Gastroesophageal sphincter (tissue), 4 donors: ENCODE measurements at regions not wholly inside any gene's neighbourhood (a gene's known extent, or its start where the extent isn't known, plus 50 kb on each side); places are given as distances from the start of the nearest gene placed in this dataset.
"Not testable (repeated sequence)": the region's sequence is repeated elsewhere in the genome, so short reads cannot be mapped to it uniquely, and the experiment has no call there.

Experiments
- ATAC-seq: fragments of 150-250 bp; one replicate; pipeline ENCODE4 v1.9.1; 2016; ENCODE audit warnings: mild to moderate bottlenecking, moderate library complexity
- H3K27ac ChIP-seq, 4 donors: fragments of 200-600 bp; sonication (generic) in 3 of 4; 1 replicate in 3 of 4; 2 replicates in 1 of 4; pipeline ENCODE4 v1.5.1; 2016 to 2019
- H3K27me3 ChIP-seq: fragments of 200-600 bp; sonication (generic); one replicate; pipeline ENCODE4 v1.5.1; 2019
- H3K36me3 ChIP-seq, 2 donors: fragments of 200-600 bp; sonication (generic); one replicate each; pipeline ENCODE4 v1.5.1; 2019; ENCODE audit warnings: control low read depth in 1 of 2
- H3K4me1 ChIP-seq, 3 donors: fragments of 200-600 bp; sonication (generic); 1 replicate in 2 of 3; 2 replicates in 1 of 3; pipeline ENCODE4 v1.5.1; 2016 to 2019; ENCODE audit warnings: control low read depth in 2 of 3
- H3K4me3 ChIP-seq, 2 donors: fragments of 200-600 bp; sonication (generic); one replicate each; pipeline ENCODE4 v1.5.1; 2019; ENCODE audit warnings: mild to moderate bottlenecking in 1 of 2, moderate library complexity in 1 of 2
- H3K9me3 ChIP-seq, 3 donors: fragments of 200-600 bp; sonication (generic); one replicate each; pipeline ENCODE4 v1.5.1; 2017 to 2019; ENCODE audit warnings: control low read depth in 2 of 3
- WGBS, 2 donors: methylation state at CpG; one replicate each; pipeline ENCODE4 v1.1.5; 2018; ENCODE audit warnings: low coverage in 1 of 2; 5-methylcytosine and 5-hydroxymethylcytosine counted together

DNA sequence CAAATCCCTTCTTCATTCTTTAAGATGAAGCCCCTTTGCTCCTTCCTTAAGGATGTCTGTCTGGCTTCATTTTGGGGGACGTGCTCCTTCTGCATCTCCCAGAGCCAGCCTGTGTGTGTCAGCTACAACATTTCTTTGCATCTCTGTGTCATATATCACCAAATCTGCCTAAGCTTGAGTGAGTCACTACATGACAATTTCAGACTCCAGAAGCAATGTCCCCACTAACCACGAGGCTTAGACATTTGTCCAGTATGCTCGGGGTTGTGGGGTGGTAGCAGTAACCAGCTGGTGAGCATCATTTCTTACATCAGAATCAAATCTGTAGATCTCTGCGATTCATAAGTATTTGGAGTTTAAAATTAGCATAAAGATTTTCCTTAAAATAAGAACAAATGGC, 54.1 kb upstream of the USP14 start:
- H3K9me3 ChIP-seq, H3K27me3 ChIP-seq, ATAC-seq, H3K27ac ChIP-seq, H3K36me3 ChIP-seq, H3K4me3 ChIP-seq, H3K4me1 ChIP-seq: not testable (repeated sequence)
- 66 to 84% methylated on average over 3 to 4 of the region's 4 CpGs for WGBS, 2 donors

DNA sequence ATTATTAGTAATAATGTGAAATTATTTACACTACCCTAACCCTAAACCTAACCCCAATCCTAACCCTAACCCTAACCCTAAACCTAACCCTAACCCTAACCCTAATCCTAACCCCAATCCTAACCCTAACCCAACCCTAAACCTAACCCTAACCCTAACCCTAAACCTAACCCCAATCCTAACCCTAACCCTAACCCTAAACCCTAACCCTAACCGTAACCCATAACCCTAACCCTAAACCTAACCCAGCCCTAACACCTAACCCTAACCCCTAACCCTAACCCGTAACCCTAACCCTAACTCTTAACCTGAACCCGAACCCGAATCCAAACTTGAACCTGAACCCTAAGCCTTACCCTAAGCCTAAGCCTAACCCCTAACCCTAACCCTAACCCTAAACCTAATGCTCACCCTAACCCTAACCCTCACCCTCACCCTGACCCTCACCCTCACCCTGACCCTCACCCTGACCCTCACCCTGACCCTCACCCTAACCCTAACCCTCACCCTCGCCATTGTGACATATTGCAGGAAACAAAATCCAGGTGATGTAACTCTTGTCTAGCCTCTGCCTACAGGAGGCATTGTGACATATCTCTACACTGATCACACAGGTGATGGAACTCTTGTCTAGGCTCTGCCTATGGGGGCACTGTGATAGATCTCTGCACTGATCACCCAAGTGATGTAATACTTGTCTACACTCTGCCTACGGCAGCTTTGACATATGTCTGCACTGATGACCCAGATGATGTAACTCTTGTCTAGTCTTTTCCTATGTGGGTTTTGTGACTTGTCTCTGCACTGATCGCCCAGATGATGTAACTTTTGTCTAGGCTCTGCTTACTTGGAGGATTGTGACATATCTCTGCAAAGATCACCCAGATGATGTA, 53.0 kb upstream of the USP14 start:
- H3K27me3 ChIP-seq, H3K9me3 ChIP-seq, H3K4me3 ChIP-seq, ATAC-seq, H3K36me3 ChIP-seq, H3K27ac ChIP-seq, H3K4me1 ChIP-seq: not testable (repeated sequence)
- 83 to 100% methylated on average over 2 to 7 of the region's 7 CpGs for WGBS, 2 donors

DNA sequence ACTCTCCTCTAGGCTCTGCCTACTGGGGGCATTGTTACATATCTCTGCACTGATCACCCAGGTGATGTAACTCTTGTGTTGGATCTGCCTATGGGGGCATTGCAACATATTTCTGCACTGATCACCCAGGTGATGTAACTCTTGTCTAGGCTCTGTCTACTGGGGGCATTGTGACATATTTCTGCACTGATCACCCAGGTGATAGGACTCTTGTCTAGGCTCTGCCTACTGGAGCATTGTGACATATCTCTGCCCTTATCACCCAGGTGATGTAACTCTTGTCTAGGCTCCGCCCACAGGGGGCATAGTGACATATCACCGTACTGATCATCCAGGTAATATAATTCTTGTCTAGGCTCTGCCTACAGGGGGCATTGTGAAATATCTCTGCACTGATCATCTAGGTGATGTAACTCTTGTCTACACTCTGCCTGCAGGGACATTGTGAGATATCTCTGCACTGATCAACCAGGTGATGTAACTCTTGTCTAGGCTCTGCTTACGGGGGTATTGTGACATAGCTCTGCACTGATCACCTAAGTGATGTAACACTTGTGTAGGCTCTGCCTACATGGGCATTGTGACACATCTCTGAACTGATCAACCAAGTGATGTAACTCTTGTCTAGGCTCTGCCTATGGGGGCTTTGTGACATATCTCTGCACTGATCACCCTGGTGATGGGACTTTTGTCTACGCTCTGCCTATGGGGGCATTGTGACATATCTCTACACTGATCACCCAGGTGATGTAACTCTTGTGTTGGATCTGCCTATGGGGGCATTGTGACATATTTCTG, 52.1 kb upstream of the USP14 start:
- not testable (repeated sequence) for H3K27me3 ChIP-seq, H3K27ac ChIP-seq, ATAC-seq, H3K4me3 ChIP-seq, H3K9me3 ChIP-seq, H3K4me1 ChIP-seq, H3K36me3 ChIP-seq
- 43 to 68% methylated on average over 3 to 4 of the region's 4 CpGs for WGBS, 2 donors

DNA sequence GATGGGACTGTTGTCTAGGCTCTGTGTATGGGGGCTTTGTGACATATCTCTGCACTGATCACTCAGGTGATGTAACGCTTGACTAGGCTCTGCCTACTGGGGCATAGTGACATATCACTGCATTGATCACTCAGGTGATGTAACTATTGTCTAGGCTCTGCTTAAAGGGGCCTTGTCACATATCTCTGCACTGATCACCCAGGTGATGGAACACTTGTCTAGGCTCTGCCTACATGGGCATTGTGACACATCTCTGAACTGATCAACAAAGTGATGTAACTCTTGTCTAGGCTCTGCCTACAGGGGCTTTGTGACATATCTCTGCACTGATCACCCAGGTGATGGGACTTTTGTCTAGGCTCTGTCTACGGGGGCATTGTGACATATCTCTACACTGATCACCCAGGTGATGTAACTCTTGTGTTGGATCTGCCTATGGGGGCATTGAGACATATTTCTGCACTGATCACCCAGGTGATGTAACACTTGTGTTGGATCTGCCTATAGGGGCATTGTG, 51.4 kb upstream of the USP14 start:
- H3K4me1 ChIP-seq, ATAC-seq, H3K27ac ChIP-seq, H3K36me3 ChIP-seq, H3K9me3 ChIP-seq, H3K4me3 ChIP-seq, H3K27me3 ChIP-seq: not testable (repeated sequence)
- WGBS, 2 donors = 41 to 51% methylated on average over 2 of the region's 2 CpGs

DNA sequence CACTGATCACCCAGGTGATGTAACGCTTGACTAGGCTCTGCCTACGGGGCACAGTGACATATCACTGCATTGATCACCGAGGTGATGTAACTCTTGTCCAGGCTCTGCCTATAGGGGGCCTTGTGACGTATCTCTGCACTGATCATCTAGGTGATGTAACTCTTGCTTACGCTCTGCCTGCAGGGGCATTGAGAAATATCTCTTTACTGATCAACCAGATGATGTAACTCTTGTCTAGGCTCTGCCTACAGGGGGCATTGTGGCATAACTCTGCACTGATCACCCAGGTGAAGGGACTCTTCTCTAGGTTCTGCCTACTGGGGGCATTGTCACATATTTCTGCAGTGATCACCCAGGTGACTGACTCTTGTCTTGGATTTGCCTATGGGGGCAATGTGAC, 50.9 kb upstream of the USP14 start:
- H3K4me1 ChIP-seq, H3K36me3 ChIP-seq, H3K27ac ChIP-seq, H3K27me3 ChIP-seq, H3K9me3 ChIP-seq, H3K4me3 ChIP-seq: not testable (repeated sequence)
- peak; percentile 7 for ATAC-seq
- WGBS, 2 donors = 52 to 60% methylated on average over 5 of the region's 5 CpGs

DNA sequence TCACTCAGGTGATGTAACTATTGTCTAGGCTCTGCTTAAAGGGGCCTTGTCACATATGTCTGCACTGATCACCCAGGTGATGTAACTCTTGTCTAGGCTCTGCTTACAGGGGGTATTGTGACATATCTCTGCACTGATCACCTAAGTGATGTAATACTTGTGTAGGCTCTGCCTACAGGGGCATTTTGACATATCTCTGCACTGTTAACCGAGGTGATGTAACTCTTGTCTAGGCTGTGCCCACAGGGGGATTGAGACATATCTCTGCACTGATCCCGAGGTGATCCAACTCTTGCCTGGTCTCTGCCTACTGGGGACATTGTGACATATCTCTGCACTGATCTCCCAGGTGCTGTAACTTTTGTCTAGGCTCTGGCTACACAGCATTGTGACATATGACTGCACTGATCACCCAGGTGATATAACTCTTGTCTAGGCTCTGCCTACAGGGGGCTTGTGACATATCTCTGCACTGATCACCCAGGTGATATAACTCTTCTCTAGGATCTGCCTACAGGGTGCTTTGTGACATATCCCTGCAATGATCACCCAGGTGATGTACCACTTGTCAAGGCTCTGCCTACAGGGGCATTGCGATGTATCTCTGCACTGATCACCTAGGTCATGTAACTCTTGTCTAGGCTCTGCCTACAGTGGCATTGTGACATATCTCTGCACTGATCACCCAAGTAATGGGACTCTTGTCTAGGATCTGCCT, 50.3 kb upstream of the USP14 start:
- peak; percentile 72 for ATAC-seq
- not testable (repeated sequence) for H3K4me1 ChIP-seq, H3K36me3 ChIP-seq, H3K4me3 ChIP-seq, H3K27ac ChIP-seq, H3K9me3 ChIP-seq, H3K27me3 ChIP-seq
- WGBS, 2 donors = 44 to 51% methylated on average over 3 of the region's 3 CpGs
